ENCODE measurements at regions not wholly inside any gene's neighbourhood (a gene's known extent, or its start where the extent isn't known, plus 50 kb on each side); places are given as distances from the start of the nearest gene placed in this dataset.

DNA sequence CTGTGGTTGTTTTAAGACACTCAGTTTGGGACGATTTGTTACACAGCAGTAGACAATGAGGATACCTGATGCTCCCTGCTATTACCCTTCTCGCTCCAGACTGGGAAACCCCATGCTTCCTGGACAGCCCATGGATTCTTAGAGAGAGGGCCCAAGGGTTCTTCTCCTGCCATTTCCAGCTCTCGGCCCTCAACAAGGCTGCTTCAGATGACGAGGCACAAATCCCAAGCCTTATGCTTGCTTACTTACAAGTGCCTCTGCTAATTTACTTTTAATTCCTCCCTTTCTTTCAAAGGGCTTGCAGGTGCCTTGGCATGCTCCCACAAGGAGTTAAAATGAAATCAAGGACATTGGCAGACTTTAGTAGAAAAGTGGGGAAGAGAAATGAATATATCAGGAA lies 79.4 kb downstream of the GADD45G start:
- no peak overlapping the region for H3K56ac ChIP-seq (replicated peaks; ENCODE audit: insufficient read length, low read depth, low read length)
- WGBS, 2 experiments (ENCODE audit: extremely low coverage in 1 of 2, insufficient coverage in 1 of 2, insufficient read length in 1 of 2, insufficient replicate concordance in 2 of 2, low coverage in 1 of 2, low lambda C conversion rate in 2 of 2, missing lambda C conversion rate in 1 of 2): 79% methylated on average over 4 of the region's 4 CpGs; no CpG with 5 or more reads in 1 of the 2 experiments
- no peak overlapping the region for H3K4me2 ChIP-seq (ENCODE audit: insufficient read depth in 1 of 2, low read depth in 2 of 2, low read length in 2 of 2)
- H4K91ac ChIP-seq (replicated peaks; ENCODE audit: insufficient read length, low read length): peak overlapping the region; percentile 52
- POLR2A ChIA-PET (ENCODE audit: partially characterized antibody): interaction anchor here (1.4 kb wide), 1 partner anchor 11 kb away, joined by 3 read pairs; no protein-coding TSS in a partner anchor
- H3K23me2 ChIP-seq (ENCODE audit: low read depth, low read length): no peaks in the 10 kb centered on the region
- H3K27me3 ChIP-seq (replicated peaks in 1 of 4; ENCODE audit: control insufficient read depth in 3 of 4, extremely low read depth in 1 of 4, insufficient read depth in 3 of 4, low read length in 3 of 4): peaks cover 0 to 8% (median 0%) of the 10 kb centered on the region in 4 experiments; a peak in 3 of 7 replicates
- CTCF ChIA-PET (ENCODE audit: partially characterized antibody): no interaction called here
- no peak overlapping the region for H4K5ac ChIP-seq (ENCODE audit: insufficient read length, low read depth, low read length)
- DNase-seq (ENCODE audit: low read depth in 1 of 2, low spot score in 2 of 2): no peak
- peaks cover 0 to 16% (median 8%) of the 10 kb centered on the region in 4 experiments; a peak in 6 of 7 replicates for H3K4me1 ChIP-seq (replicated peaks in 1 of 4; ENCODE audit: control insufficient read depth in 3 of 4, insufficient read depth in 4 of 4, low read length in 3 of 4)
- no peak overlapping the region for H4K8ac ChIP-seq (ENCODE audit: extremely low read depth, insufficient read depth, low read length)
- FAIRE-seq: no peak
- H4K20me1 ChIP-seq (replicated peaks in 1 of 2; ENCODE audit: control insufficient read depth in 1 of 2, insufficient read depth in 2 of 2, low read length in 2 of 2): no peaks in the 10 kb centered on the region
- no peak overlapping the region for H3K23ac ChIP-seq (ENCODE audit: insufficient read length)
- no peak overlapping the region for H3K27ac ChIP-seq (ENCODE audit: low read depth, low read length)
- no peaks in the 10 kb centered on the region for H3K79me1 ChIP-seq (ENCODE audit: low read depth, low read length)
- no peak overlapping the region; the same call in 1 of the 2 replicates for H2BK5ac ChIP-seq (ENCODE audit: low read depth, low read length)
- H2BK20ac ChIP-seq (ENCODE audit: low read length): 0 out of 2 replicates have a peak overlapping the region, but pooled peaks have one; percentile 88
- peak overlapping the region; percentile 98 for H2BK12ac ChIP-seq (ENCODE audit: low read depth, low read length)
- 0 out of 8 replicates have a peak, but pooled peaks cover 0 to 3% (median 0%) of the 10 kb centered on the region in 4 experiments for H3K36me3 ChIP-seq (ENCODE audit: control insufficient read depth in 2 of 4, insufficient read depth in 4 of 4, low read length in 3 of 4)
- H2AK5ac ChIP-seq (ENCODE audit: low read depth, low read length): no peak overlapping the region; the same call in 1 of the 2 replicates
- H2AFZ ChIP-seq (ENCODE audit: low read length): no peak overlapping the region
- peak overlapping the region; percentile 67; the same call in 1 of the 2 replicates for H2BK15ac ChIP-seq (ENCODE audit: low read length)
- H3K4me3 ChIP-seq (ENCODE audit: extremely low read depth in 1 of 4, insufficient read depth in 2 of 4, low read depth in 3 of 4, low read length in 4 of 4): no peak overlapping the region
- no peaks in the 10 kb centered on the region for H3K79me2 ChIP-seq (ENCODE audit: control insufficient read depth in 1 of 2, insufficient read depth in 2 of 2, low read length in 2 of 2)
- no peak overlapping the region for H3K18ac ChIP-seq (ENCODE audit: extremely low read depth, low read length)
- peaks cover 7 to 9% of the 10 kb centered on the region in 2 experiments; a peak in 3 of 4 replicates for H3K9me3 ChIP-seq (ENCODE audit: insufficient read depth in 2 of 2, low read depth in 1 of 2, low read length in 1 of 2)
- no peak overlapping the region for H3K4ac ChIP-seq (replicated peaks; ENCODE audit: insufficient read length, low read depth, low read length)
- H3K14ac ChIP-seq (ENCODE audit: insufficient read length): no peak overlapping the region
- no peak overlapping the region for H3K9ac ChIP-seq (replicated peaks in 1 of 4; ENCODE audit: extremely low read depth in 1 of 4, low read depth in 3 of 4, low read length in 3 of 4)
- H2BK120ac ChIP-seq (replicated peaks; ENCODE audit: low read depth, low read length): peak overlapping the region; percentile 58
- TF ChIP-seq, protein P1, sequence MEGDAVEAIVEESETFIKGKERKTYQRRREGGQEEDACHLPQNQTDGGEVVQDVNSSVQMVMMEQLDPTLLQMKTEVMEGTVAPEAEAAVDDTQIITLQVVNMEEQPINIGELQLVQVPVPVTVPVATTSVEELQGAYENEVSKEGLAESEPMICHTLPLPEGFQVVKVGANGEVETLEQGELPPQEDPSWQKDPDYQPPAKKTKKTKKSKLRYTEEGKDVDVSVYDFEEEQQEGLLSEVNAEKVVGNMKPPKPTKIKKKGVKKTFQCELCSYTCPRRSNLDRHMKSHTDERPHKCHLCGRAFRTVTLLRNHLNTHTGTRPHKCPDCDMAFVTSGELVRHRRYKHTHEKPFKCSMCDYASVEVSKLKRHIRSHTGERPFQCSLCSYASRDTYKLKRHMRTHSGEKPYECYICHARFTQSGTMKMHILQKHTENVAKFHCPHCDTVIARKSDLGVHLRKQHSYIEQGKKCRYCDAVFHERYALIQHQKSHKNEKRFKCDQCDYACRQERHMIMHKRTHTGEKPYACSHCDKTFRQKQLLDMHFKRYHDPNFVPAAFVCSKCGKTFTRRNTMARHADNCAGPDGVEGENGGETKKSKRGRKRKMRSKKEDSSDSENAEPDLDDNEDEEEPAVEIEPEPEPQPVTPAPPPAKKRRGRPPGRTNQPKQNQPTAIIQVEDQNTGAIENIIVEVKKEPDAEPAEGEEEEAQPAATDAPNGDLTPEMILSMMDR (IDR thresholded peaks at IDR 0.05; ENCODE audit: control extremely low read depth in 1 of 3, insufficient read depth in 1 of 3, low read depth in 1 of 3, low read length in 3 of 3): no peak
- TF ChIP-seq JUND (IDR thresholded peaks at IDR 0.05; ENCODE audit: low read length): no peak
- no peak for TF ChIP-seq RXRA (IDR thresholded peaks at IDR 0.05; ENCODE audit: insufficient read depth, low read depth, low read length)
- no peak for TF ChIP-seq POLR2A (IDR thresholded peaks at IDR 0.05; ENCODE audit: control extremely low read depth in 1 of 2, low read depth in 2 of 2, low read length in 2 of 2)
- no peak for TF ChIP-seq SIX5 (IDR thresholded peaks at IDR 0.05; ENCODE audit: low read depth, low read length)
- no peak for TF ChIP-seq NRF1 (IDR thresholded peaks at IDR 0.05; ENCODE audit: low read depth, low read length)
- TF ChIP-seq NANOG (IDR thresholded peaks at IDR 0.05; ENCODE audit: insufficient read depth, low read depth, low read length, poor library complexity, severe bottlenecking): no peak
- TF ChIP-seq KDM4A (IDR thresholded peaks at IDR 0.05; ENCODE audit: low read depth, low read length, severe bottlenecking): no peak
- no peak for TF ChIP-seq BCL11A (IDR thresholded peaks at IDR 0.05; ENCODE audit: low read depth in 2 of 2, low read length in 2 of 2)
- TF ChIP-seq TCF12 (IDR thresholded peaks at IDR 0.05; ENCODE audit: low read depth, low read length): no peak
- TF ChIP-seq JUN (IDR thresholded peaks at IDR 0.05; ENCODE audit: low read depth, low read length): no peak
- TF ChIP-seq CHD1 (IDR thresholded peaks at IDR 0.05; ENCODE audit: low read depth, low read length): no peak

Measured in H1 (cell line).